ENCODE measurements at regions not wholly inside any gene's neighbourhood (a gene's known extent, or its start where the extent isn't known, plus 50 kb on each side); places are given as distances from the start of the nearest gene placed in this dataset.

DNA sequence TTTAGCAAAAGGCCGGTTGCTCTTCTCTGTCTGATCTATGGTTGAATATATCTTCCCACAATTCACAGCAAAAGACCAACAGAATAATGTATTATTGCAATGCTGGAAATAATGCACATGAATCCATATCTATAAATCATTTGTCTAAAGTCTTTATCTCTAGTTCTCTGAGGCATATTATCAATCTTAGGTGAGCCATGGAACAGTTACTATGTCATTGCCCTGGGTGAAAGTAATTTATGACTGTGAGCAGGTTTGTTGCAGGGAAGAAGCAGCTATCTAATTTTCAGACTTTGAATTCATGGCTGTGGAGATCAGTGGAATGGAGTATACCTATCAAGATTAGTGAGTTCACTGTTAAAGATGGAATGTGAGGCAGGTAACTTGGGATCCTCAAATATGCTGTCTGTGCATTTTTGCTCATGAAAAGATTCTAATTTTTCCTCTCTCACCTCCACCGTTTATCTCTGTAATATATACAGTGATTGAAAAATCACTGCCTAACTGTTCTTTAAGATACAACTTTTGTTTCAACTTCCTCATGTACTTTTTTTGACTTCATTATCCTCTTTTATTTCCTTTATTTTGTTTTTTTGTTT, 256.8 kb upstream of the ARSJ start:
- H3K27ac ChIP-seq (ENCODE audit: low read length) = no peak overlapping the region
- H2AFZ ChIP-seq (ENCODE audit: low read depth, low read length) = no peak overlapping the region
- H3K4me3 ChIP-seq (ENCODE audit: low read length) = no peak overlapping the region
- H3K27me3 ChIP-seq (ENCODE audit: insufficient read depth, low read depth, low read length) = no peaks in the 10 kb centered on the region
- no peaks in the 10 kb centered on the region for H3K79me2 ChIP-seq (replicated peaks; ENCODE audit: insufficient read depth, low read length)
- H3K36me3 ChIP-seq (ENCODE audit: insufficient read depth, low read length) = no peaks in the 10 kb centered on the region
- no peaks in the 10 kb centered on the region for H4K20me1 ChIP-seq (ENCODE audit: insufficient read depth)
- no peaks in the 10 kb centered on the region for H3K9me2 ChIP-seq (ENCODE audit: insufficient read depth, low read length)
- H3K4me2 ChIP-seq (ENCODE audit: low read length) = no peak overlapping the region
- TF ChIP-seq, protein P1, sequence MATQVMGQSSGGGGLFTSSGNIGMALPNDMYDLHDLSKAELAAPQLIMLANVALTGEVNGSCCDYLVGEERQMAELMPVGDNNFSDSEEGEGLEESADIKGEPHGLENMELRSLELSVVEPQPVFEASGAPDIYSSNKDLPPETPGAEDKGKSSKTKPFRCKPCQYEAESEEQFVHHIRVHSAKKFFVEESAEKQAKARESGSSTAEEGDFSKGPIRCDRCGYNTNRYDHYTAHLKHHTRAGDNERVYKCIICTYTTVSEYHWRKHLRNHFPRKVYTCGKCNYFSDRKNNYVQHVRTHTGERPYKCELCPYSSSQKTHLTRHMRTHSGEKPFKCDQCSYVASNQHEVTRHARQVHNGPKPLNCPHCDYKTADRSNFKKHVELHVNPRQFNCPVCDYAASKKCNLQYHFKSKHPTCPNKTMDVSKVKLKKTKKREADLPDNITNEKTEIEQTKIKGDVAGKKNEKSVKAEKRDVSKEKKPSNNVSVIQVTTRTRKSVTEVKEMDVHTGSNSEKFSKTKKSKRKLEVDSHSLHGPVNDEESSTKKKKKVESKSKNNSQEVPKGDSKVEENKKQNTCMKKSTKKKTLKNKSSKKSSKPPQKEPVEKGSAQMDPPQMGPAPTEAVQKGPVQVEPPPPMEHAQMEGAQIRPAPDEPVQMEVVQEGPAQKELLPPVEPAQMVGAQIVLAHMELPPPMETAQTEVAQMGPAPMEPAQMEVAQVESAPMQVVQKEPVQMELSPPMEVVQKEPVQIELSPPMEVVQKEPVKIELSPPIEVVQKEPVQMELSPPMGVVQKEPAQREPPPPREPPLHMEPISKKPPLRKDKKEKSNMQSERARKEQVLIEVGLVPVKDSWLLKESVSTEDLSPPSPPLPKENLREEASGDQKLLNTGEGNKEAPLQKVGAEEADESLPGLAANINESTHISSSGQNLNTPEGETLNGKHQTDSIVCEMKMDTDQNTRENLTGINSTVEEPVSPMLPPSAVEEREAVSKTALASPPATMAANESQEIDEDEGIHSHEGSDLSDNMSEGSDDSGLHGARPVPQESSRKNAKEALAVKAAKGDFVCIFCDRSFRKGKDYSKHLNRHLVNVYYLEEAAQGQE (IDR thresholded peaks at IDR 0.05; ENCODE audit: borderline replicate concordance) = no peak
- no peak for TF ChIP-seq SMC3 (conservative IDR thresholded peaks at IDR 0.05; ENCODE audit: poor library complexity)
- TF ChIP-seq MXI1 (conservative IDR thresholded peaks at IDR 0.05; ENCODE audit: poor library complexity, severe bottlenecking) = no peak
- no peak for TF ChIP-seq POLR2AphosphoS5 (IDR thresholded peaks at IDR 0.05)
- TF ChIP-seq TAF1 (IDR thresholded peaks at IDR 0.05; ENCODE audit: low read depth) = no peak
- no peak for TF ChIP-seq RAD21 (conservative IDR thresholded peaks at IDR 0.05)
- TF ChIP-seq EP300 (conservative IDR thresholded peaks at IDR 0.05; ENCODE audit: poor library complexity, severe bottlenecking) = no peak
- no peak for TF ChIP-seq CTCF (IDR thresholded peaks at IDR 0.05; ENCODE audit: poor library complexity, severe bottlenecking)
- TF ChIP-seq EZH2 (IDR thresholded peaks at IDR 0.05; ENCODE audit: borderline replicate concordance, insufficient read depth, low read length, poor library complexity, severe bottlenecking) = no peak
- H3K9me3 ChIP-seq (ENCODE audit: low read length) = no peaks in the 10 kb centered on the region
- H3K9ac ChIP-seq (ENCODE audit: low read length) = no peak overlapping the region
- H3F3A ChIP-seq (ENCODE audit: insufficient read depth, low read length, poor library complexity, severe bottlenecking) = no peaks in the 10 kb centered on the region

DNA sequence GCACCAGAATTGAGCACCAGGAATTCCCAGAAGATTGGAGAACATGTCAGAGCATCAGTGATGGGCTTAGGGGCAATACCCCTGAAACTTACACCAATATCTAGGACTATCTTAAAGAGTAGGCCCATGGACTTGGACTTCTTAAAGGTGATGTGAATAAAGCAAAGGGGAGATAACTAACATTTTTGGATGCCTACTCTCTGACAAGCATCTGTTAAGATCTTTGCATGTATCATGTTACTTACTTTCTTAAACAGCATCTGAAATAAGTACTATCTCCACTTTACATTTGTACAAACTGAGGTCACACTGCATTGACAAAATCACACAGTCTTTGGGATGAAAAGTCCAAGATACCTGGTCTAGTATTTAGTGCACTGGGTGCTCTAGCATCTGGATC, 258.6 kb upstream of the ARSJ start:
- Histone ChIP-seq H3K27me3 (ENCODE audit: insufficient read depth, low read depth, low read length) (no peaks in the 10 kb centered on the region), H3K9me2 (ENCODE audit: insufficient read depth, low read length) (no peaks in the 10 kb centered on the region), H3K9me3 (ENCODE audit: low read length) (no peaks in the 10 kb centered on the region), H3K27ac (ENCODE audit: low read length) (no peak overlapping the region), H3K36me3 (ENCODE audit: insufficient read depth, low read length) (no peaks in the 10 kb centered on the region), H4K20me1 (ENCODE audit: insufficient read depth) (no peaks in the 10 kb centered on the region), H3K9ac (ENCODE audit: low read length) (no peak overlapping the region), H3K4me2 (ENCODE audit: low read length) (no peak overlapping the region), H3K79me2 (replicated peaks; ENCODE audit: insufficient read depth, low read length) (no peaks in the 10 kb centered on the region), H3K4me3 (ENCODE audit: low read length) (no peak overlapping the region), H2AFZ (ENCODE audit: low read depth, low read length) (no peak overlapping the region), H3F3A (ENCODE audit: insufficient read depth, low read length, poor library complexity, severe bottlenecking) (no peaks in the 10 kb centered on the region)
- TF ChIP-seq, protein P1 (IDR thresholded peaks at IDR 0.05; ENCODE audit: borderline replicate concordance) = no peak
- TF ChIP-seq CTCF (IDR thresholded peaks at IDR 0.05; ENCODE audit: poor library complexity, severe bottlenecking) (no peak), RAD21 (conservative IDR thresholded peaks at IDR 0.05) (no peak)
